NCI-H2196 treated with DMSO at 0.1 percent for 48 hours (cell line): ENCODE measurements at regions not wholly inside any gene's neighbourhood (a gene's known extent, or its start where the extent isn't known, plus 50 kb on each side); places are given as distances from the start of the nearest gene placed in this dataset.

Experiments used
- DNase-seq: peaks from one replicate; lab custom pipeline; 2025; ENCODE audit not compliant: unreplicated experiment; lab: John Stamatoyannopoulos, UW

DNA sequence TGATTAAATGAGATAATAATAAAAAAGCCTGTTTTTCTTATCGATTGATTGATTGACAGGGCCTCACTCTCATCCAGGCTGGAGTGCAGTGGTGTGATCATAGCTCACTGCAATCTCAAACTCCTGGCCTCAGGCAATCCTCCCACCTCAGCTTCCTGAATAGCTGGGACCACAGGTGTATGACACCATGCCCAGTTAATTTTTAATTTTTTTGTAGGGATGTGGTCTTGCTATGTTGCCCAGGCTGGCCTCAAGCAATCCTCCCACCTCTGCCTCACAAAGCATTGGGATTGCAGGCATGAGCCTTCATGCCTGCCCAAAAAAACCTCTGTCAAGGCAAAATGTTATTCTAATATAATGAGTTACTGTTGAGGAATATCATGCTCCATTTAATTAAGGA lies 346.4 kb upstream of the DAB1 start:
- no peak for DNase-seq

DNA sequence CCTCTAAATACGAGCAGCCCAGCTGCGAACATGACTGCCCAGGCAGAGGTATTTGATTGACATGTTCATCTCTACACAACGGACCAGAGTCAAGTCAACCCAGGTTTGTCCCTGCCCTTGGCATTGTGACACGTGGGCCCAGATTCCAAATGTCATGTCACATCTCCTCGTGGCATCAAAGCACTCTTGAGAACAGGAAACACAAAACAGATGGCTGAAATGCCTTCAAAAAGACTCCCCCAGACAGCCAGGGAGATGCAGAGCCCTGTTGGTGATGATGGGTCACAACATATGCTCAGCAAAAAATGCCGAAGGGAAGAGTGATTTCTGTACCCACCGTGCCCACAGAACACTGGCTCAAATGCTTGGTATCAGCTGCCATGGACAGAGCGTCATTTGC lies 337.8 kb upstream of the DAB1 start:
- DNase-seq = no peak

DNA sequence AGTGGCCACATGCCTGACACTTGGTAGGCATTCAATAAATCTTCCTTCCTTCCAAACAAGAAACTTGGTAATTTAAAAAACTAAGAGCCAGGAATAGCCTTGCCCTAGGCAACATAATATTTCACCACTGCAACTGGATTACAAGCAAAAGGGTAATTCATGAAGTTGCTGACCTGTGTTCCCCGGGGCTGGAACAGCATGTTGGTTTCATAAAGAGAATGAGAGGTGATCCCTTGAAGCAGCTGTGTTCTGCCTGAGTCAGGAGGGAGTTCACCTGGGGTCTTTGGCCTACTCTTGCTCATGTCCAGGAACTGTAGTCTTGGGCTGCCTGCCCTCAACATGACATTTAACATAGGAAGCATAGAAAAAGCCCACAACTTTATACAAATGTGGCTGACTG lies 329.0 kb upstream of the DAB1 start:
- DNase-seq = no peak

DNA sequence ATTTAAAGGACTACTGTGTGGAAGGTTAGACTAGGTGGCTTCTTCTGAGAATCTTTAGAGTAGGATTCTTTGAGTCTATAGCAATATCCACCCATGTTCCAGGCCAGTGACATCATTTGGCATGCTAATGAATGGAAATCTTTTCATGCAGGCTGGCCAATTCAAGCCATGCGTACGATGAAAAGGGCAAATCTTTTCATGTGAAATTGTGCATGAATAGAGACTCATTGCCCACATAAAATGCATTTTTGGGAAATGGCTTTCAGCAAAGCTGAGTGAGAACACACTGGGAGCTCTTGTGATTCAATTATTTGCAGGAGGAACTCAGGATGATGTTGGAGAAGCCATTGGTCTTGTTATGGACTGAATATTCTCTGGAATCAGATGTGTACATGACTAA lies 324.9 kb upstream of the DAB1 start:
- DNase-seq = no peak

DNA sequence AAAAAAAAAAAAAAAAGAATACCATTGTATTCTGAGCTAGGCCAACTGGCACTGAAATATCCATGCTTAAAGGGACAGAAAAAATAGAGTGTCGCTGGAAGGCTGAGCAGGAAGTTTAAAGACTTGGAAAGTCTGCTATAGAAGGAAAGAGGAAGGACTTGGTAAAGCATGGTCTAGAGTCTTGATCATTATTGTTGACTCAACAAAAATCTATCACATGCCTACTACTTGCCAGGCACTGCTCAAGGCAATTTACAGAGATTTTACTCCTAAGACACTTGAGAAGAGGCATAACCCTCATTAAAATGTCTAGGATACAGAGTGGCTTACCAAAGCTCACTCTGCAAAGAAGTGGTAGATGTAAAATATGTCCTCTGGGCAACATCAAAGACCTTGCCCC lies 324.0 kb upstream of the DAB1 start:
- DNase-seq = no peak

DNA sequence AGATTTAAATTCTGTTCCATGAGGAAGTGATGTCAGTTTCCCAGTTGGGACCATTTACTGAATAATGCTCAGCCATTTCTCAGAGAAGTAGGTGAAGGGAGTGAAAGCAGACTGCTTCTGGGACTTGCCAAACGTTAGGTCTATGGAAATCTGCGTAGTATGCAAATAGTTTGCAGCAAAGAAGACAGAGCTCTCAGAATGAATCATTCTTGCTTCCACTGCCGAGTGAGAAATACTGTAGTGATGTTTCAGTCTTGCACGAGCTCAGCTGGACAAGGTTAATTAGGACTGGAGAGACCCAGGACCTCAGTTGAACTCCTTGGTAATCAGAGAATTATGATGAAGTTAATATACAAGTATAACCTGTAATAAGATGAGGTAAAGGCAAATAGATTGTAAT lies 317.7 kb upstream of the DAB1 start:
- DNase-seq = no peak

DNA sequence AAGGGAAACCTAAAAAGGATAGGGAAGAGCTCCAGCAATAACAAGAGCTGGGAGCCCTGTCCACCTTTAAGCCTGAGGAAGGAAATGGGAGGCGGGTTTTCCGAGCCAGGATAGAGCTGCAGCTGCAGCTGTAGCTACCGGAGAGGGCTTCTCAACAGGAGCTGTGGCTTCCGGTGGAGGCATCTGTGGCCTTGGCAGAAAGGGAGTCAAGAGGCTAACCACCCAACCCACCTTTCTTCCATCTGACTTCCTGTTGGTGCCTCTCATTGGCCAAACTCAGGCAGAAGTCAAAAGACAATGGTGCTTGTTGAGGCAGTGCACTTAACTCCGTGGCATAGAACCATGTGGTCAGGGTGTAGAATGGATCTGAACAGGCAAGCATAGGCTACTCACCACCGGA lies 313.1 kb upstream of the DAB1 start:
- DNase-seq = no peak

DNA sequence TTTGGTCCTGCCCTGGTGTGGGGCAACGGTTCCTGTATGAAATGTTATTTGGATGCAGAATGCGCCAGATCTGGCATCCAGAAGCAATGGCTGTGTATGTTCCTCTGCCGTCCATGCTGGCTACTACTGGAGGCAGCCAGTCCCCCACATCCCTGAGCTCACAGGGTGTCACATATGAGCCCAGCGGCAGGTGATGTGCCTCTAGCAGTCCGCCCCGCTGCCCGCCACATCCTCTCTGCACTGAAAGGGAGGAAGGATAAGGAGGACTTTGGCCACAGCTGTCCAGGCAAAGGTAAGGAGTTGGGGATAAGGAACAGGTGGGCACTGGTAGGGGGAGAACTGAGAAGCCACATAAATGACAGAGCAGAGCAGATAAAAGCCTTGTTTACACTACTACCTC lies 305.3 kb upstream of the DAB1 start:
- no peak for DNase-seq

DNA sequence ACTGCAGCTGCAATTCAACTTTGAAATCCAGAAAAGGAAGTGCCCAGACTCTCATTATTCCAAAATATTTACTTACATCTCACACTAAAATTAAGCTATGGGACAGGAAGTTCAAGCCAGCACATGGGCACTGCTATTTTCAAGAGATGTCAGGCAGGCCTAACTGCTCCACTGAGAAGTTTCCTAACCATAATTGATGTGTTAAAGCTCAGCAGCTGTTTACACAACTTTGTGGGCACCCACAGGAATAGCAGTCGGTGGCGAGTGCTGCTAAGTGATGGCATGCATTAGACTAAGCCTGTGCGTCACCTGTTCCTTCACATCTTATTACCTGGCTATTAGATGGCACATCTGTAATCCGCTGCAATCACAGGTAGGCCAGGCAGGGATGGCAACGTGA lies 303.3 kb upstream of the DAB1 start:
- DNase-seq = no peak

DNA sequence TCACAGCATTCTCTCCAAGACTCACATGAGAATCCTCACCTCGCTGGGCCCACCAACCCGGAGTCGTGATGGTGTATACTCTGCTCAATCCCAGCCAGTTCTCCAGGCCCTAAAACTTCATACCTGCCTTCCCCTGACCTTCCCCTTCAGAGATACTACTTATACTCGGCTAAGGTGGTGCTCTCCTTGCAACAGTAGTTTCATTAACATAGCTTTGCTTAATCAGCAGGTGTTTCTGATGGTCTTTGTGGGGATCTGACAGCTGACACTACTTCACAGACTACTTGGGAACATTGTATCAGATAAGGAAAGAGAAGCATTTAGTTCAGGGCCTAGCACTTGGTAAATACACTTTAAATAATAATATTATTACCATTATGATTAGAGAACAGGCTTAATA lies 301.5 kb upstream of the DAB1 start:
- no peak for DNase-seq

DNA sequence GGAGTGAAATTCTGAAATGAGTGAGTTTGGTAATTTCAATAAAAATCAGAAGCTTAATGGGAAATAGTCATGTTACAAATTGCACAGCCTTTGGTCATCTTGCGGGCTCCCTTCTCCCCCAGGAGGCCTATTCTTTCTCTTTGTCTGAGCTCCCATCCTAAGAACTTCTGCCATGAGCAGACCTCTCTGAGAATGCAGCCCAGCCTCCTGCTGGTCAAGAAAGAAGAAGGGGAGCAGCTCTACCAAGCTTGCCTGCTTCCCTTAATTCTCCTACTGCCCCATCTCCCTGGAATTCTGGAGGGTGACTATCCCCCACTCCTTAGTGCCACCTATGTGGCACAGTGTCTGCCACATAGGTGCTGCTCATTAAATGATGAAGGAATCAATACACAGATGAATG lies 300.7 kb upstream of the DAB1 start:
- no peak for DNase-seq

DNA sequence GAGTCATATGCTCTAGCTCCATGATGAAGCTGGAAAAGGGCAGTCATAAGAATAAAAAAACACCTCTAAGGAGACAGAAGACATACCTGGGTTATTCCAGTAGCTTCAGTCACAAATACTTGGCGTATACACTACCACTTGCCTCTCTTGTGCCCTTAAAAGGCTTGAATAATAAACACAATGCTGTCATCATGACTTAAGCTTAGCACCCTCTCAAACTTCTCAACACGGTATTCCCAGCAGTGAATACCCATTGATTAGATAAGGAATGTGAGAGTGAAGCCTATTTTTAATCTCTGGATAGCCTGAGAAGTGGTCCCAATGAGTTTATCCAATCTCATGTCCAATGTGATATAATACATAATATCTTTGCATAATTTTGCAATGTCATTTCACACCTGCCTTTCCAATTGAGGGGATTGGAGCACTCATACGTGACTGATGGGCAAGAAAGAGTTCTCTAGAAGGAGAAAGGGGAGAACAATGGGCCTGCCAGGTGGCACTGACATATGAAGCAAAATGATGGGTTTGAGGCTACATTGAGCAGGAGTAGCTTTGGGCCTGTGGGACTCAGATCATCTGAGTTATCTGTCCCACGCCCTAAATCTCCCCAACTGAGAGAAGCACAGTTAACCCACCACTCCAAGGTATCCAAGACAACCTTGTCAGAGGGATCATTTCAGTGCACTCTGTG lies 298.6 kb upstream of the DAB1 start:
- DNase-seq = no peak

DNA sequence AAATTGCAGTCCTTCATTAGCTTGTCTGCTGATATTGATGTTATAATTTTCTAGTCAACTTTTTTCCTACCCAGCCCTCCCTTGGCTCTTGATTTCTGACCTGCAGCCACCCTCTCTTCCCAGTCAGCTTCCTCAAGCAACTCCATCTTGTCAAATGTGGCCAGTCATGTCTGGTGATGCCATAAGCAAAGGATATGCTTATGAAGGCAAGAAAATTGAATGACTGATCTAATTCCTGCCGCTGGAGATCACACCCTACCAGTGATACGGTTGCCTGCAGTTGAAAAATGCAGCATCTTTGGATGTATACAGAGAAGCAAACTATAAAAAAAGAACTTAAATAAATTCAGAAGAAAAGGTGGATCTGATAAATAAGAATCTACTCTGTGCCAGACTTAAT lies 297.1 kb upstream of the DAB1 start:
- DNase-seq = no peak

DNA sequence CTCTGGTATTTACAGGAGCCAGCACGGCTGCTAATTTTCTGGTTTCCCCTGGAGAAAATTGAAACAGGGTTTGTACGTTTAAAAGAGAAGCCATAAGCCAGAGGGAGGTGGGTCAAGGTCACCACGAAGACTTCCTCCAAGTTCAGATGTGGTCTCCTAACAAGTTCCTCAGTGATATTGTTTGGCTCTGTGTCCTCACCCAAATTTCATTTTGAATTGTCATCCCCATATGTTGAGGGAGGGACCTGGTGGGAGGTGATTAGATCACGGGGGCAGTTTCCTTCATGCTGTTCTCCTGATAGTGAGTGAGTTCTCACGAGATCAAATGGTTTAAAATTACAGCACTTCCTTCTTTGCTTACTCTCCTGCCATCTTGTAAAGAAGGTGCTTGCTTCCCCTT lies 295.4 kb upstream of the DAB1 start:
- no peak for DNase-seq

DNA sequence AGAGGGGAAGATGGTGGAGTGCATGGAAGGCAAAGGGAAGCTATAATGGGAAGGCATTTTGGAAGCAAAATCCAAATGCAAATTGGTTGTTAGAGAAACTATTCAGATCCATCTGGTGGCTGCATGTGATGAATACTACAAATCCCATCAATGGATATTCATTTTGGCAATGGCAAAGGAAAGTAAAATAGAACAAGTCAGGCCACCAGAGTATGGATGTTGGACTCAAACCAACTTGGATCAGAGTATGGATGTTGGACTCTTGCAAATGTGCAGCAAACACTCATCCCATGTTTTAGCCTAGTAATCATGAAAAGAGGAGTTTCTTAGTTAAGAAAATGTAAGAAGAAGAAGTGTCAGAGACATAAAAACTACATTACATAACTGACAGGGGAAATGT lies 289.6 kb upstream of the DAB1 start:
- no peak for DNase-seq

DNA sequence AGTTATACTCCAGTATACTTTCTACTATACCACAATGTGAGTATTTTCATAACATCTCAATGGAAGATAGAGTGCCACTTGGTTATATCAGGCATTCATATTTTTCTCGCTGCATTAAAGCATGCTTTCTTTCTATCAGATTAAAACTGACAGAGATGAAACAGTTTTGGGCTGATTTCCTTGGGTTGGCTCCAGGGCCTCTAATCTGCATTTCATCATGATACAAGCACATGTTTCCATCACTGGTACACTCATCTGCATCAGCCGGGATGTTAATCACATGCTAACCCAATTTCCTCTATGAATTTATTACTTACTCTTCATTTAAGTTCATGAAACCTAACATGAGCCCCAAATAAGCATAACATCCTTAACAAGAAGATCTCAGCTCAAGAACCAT lies 289.0 kb upstream of the DAB1 start:
- DNase-seq = no peak

DNA sequence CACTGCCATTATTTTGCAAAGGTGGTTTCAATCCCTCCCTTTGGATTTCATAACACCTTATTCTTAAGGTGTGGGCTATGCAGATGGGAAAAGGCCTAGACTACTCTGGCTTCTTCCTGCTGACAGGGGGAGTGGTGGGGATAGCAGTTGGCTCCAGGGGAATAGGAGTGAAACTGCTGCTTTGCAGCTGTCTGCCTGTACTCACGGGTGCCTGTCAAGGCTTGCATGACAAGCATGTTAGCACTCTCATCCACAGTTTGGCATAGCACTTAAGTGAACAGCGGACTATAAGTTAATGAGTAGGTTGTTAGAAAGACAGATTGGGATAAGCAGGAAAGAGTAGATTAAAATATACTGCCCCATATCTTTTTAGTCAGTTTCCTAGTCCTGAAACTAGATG lies 287.5 kb upstream of the DAB1 start:
- no peak for DNase-seq

DNA sequence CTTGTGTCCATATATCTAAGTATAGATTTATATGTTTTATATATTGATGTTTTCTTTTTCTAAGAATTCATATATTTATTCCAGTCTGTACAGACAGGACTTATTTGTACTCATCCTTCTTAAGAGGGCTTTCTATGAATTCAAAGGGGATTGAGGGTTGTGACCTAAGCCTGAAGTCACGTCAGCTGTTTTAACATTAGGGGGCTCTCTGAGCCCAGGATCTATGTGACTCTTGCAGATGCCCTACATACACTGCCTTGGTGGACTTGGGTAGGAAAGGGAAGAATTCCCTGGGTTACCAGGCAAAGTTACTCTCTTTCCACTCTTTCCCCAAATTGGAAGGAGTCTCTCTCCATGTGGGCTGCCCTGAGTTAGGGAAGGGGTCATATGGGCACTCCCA lies 283.8 kb upstream of the DAB1 start:
- no peak for DNase-seq

DNA sequence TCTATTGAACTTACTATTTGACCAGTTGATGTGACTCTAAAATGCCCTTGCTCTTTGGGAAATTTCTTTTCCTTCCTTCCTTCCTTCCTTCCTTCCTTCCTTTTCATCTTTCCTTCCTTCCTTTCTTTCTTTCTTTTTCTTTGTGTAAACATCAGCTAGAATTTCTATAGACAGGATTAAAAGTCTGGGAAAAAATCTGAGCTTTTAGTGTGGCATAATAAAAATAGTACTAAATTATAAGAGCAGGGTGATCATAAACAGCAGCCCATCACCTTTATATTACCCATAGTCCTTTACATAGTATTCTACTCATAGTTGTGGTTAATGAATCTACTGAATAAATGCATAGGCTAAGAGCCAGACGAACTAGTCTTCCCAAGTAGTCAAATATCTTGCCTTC lies 281.0 kb upstream of the DAB1 start:
- no peak for DNase-seq

DNA sequence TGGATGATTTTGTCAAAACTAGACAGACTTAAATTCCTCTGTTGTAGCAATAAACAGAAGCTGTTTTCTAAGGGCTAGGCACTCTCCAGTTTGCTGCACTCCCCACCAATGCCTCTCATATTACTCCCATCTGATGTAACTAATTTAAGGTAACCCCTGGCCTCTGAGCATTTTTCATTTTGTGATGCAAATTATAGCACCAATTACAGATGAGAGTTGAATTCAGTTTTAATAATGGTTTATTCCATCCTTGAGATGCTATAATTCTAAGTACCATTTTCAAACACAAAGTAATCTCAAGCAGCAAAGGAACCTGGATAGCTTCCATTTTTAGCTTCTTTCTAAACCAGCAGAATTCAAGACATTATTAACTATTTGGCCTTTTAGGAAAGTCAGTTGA lies 280.4 kb upstream of the DAB1 start:
- DNase-seq = no peak

DNA sequence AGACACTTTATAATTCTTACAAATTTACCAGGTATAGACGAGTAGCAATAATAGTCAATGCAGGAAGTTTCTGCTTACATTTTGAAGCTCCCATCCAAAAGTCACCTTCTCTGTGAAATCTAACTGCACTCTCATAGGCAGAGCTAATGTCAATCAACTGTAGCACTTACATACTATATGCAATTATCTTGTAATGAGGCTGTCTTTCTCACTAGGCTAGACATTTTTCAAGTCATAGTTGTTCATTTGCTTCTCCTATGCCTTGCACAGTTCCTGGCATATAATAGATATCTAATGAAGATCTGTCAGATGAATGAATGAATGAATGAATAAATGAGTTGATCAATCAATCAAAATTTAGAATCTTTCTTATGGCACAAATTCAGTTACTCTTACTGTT lies 273.0 kb upstream of the DAB1 start:
- DNase-seq = no peak

DNA sequence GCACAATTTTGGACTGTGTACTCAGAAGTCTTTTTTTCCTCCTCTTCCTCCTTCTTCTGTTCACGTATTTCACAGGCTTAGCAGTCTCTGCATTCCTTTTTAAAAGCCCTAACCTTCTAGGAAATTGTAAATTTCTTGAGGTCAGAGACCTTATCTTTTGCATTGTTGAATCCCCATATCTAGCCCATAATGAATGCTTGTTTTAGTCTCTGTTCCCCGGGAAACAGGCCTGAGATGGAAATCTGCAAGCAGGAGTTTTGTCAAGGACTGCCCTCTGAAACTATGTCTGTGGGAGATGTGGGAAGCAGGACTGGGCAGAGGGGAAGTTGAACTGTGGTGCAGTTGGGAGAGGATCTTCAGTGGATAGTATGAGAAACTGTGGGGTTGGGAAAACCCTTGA lies 272.2 kb upstream of the DAB1 start:
- no peak for DNase-seq

DNA sequence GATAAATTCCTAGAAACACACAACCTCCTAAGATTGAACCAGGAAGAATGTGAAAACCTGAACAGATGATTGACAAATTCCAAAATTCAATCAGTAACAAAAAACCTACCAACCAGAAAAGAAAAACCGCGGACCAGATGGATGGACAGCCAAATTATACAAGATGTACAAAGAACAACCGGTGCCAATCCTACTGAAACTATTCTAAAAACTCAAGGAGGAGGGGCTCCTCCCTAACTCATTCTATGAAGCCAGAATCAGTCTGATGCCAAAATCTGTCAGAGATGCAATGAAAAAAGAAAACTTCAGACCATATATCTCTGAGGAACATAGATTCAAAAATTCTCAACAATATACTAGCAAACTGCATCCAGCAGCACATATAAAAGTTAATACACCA lies 262.4 kb upstream of the DAB1 start:
- no peak for DNase-seq
